HEK293T (cell line): ENCODE measurements at regions not wholly inside any gene's neighbourhood (a gene's known extent, or its start where the extent isn't known, plus 50 kb on each side); places are given as distances from the start of the nearest gene placed in this dataset.

ENCODE experiments used
- CTCF ChIA-PET: fragments of 350-600 bp; formaldehyde crosslinking; extraction: SDS; loops from one replicate; lab custom pipeline; 2021; ENCODE audit warnings: antibody characterized with exemption, inconsistent platforms; lab: Yijun Ruan, JAX
- POLR2A ChIA-PET: fragments of 350-600 bp; formaldehyde crosslinking; extraction: SDS; loops from one replicate; lab custom pipeline; 2020; ENCODE audit warnings: antibody characterized with exemption, inconsistent platforms; lab: Yijun Ruan, JAX
- DNase-seq: peaks from one replicate; pipeline ENCODE4 v3.0.0; 2012; ENCODE audit warnings: mixed read lengths; ENCODE audit errors: extremely low spot score
- ARNT ChIP-seq: fragments of 450-650 bp; IDR thresholded peaks from 2 replicates; pipeline ENCODE4 v1.6.1; 2017; ENCODE audit warnings: mild to moderate bottlenecking
- BHLHE40 ChIP-seq: fragments of 450-650 bp; IDR thresholded peaks from 2 replicates; pipeline ENCODE4 v1.6.1; 2016; ENCODE audit warnings: mild to moderate bottlenecking, moderate library complexity, borderline replicate concordance
- CTBP1 ChIP-seq: fragments of 450-650 bp; IDR thresholded peaks from 2 replicates; pipeline ENCODE4 v1.6.1; 2016; ENCODE audit warnings: borderline replicate concordance
- ELF4 ChIP-seq: fragments of 450-650 bp; IDR thresholded peaks from 2 replicates; pipeline ENCODE4 v1.6.1; 2017; ENCODE audit warnings: antibody characterized with exemption
- FOXA1 ChIP-seq: fragments of 450-650 bp; IDR thresholded peaks from 2 replicates; pipeline ENCODE4 v1.6.1; 2016; ENCODE audit warnings: mild to moderate bottlenecking
- FOXK2 ChIP-seq: fragments of 450-650 bp; IDR thresholded peaks from 2 replicates; pipeline ENCODE4 v1.6.1; 2016; ENCODE audit warnings: mild to moderate bottlenecking
- FOXM1 ChIP-seq: fragments of 450-650 bp; IDR thresholded peaks from 2 replicates; pipeline ENCODE4 v1.6.1; 2017; ENCODE audit warnings: mild to moderate bottlenecking, borderline replicate concordance
- HDGF ChIP-seq: fragments of 450-650 bp; IDR thresholded peaks from 2 replicates; pipeline ENCODE4 v1.6.1; 2017; ENCODE audit warnings: antibody characterized with exemption, borderline replicate concordance
- L3MBTL2 ChIP-seq: fragments of 450-650 bp; conservative IDR thresholded peaks from 2 replicates; pipeline ENCODE4 v1.6.1; 2016; ENCODE audit warnings: mild to moderate bottlenecking
- LEF1 ChIP-seq: fragments of 450-650 bp; IDR thresholded peaks from 2 replicates; pipeline ENCODE4 v1.6.1; 2017; ENCODE audit warnings: mild to moderate bottlenecking, borderline replicate concordance
- NFRKB ChIP-seq: fragments of 450-650 bp; IDR thresholded peaks from 2 replicates; pipeline ENCODE4 v1.6.1; 2016; ENCODE audit warnings: mild to moderate bottlenecking, moderate library complexity
- PKNOX1 ChIP-seq: fragments of 450-650 bp; IDR thresholded peaks from 2 replicates; pipeline ENCODE4 v1.6.1; 2016
- SP1 ChIP-seq: fragments of 450-650 bp; IDR thresholded peaks from 2 replicates; pipeline ENCODE4 v1.6.1; 2017
- SUZ12 ChIP-seq: fragments of 450-650 bp; IDR thresholded peaks from 2 replicates; pipeline ENCODE4 v1.6.1; 2016; ENCODE audit warnings: mild to moderate bottlenecking
- TARDBP ChIP-seq: fragments of 450-650 bp; IDR thresholded peaks from 2 replicates; pipeline ENCODE4 v1.6.1; 2016
- ZNF384 ChIP-seq: fragments of 450-650 bp; IDR thresholded peaks from 2 replicates; pipeline ENCODE4 v1.6.1; 2016

- DNase-seq: no peak
- CTCF ChIA-PET: no interaction called here
- no peak for TF ChIP-seq FOXM1
- TF ChIP-seq ARNT: no peak
- TF ChIP-seq PKNOX1: no peak
- TF ChIP-seq FOXA1: no peak
- TF ChIP-seq NFRKB: no peak
- no peak for TF ChIP-seq TARDBP
- TF ChIP-seq CTBP1: no peak
- POLR2A ChIA-PET: no interaction called here
These were observed 262.6 kb upstream of the THBS1 start for GRCh38 chr15:39318231-39318630.

GRCh38 chr15:39320355-39320754 lies 260.5 kb upstream of the THBS1 start:
- DNase-seq: no peak
- TF ChIP-seq SP1 (no peak), FOXA1 (no peak), L3MBTL2 (no peak), TARDBP (no peak), SUZ12 (no peak), CTBP1 (no peak)
- ChIA-PET CTCF (no interaction called here), POLR2A (no interaction called here)

GRCh38 chr15:39320886-39321285 lies 260.0 kb upstream of the THBS1 start:
- DNase-seq: no peak
- CTCF ChIA-PET: no interaction called here
- TF ChIP-seq CTBP1 (no peak), FOXM1 (no peak), FOXK2 (no peak), TARDBP (no peak), SUZ12 (no peak), L3MBTL2 (no peak), ARNT (no peak), SP1 (no peak), ZNF384 (no peak), NFRKB (no peak), LEF1 (no peak), FOXA1 (no peak), HDGF (no peak), ELF4 (no peak), BHLHE40 (no peak)
- POLR2A ChIA-PET: no interaction called here

- TF ChIP-seq ELF4: no peak
- no peak for TF ChIP-seq CTBP1
- TF ChIP-seq PKNOX1: no peak
- no peak for TF ChIP-seq LEF1
- TF ChIP-seq FOXK2: no peak
- no peak for TF ChIP-seq SUZ12
- TF ChIP-seq TARDBP: no peak
- no peak for TF ChIP-seq NFRKB
- TF ChIP-seq ZNF384: no peak
- TF ChIP-seq FOXM1: no peak
- TF ChIP-seq L3MBTL2: no peak
- no peak for TF ChIP-seq BHLHE40
- no peak for TF ChIP-seq FOXA1
- no peak for TF ChIP-seq HDGF
- no peak for TF ChIP-seq ARNT
- no peak for TF ChIP-seq SP1
- POLR2A ChIA-PET: no interaction called here
- DNase-seq: no peak
- CTCF ChIA-PET: no interaction called here
These were observed 258.9 kb upstream of the THBS1 start for GRCh38 chr15:39321977-39322376.

GRCh38 chr15:39323157-39323556 lies 257.7 kb upstream of the THBS1 start:
- ChIA-PET POLR2A (no interaction called here), CTCF (no interaction called here)
- TF ChIP-seq ELF4 (no peak), FOXK2 (no peak), BHLHE40 (no peak), SP1 (no peak), SUZ12 (no peak), L3MBTL2 (no peak), FOXM1 (no peak)
- DNase-seq: no peak

GRCh38 chr15:39323706-39324105 lies 257.2 kb upstream of the THBS1 start:
- DNase-seq: no peak
- ChIA-PET CTCF (no interaction called here), POLR2A (no interaction called here)
- TF ChIP-seq NFRKB (no peak), BHLHE40 (no peak), LEF1 (no peak)

GRCh38 chr15:39326306-39326975 lies 254.4 kb upstream of the THBS1 start:
- ChIA-PET CTCF (no interaction called here), POLR2A (no interaction called here)
- no peak for DNase-seq
- TF ChIP-seq ZNF384 (no peak), FOXM1 (no peak), ARNT (no peak), NFRKB (no peak), L3MBTL2 (no peak), FOXA1 (no peak), SUZ12 (no peak), CTBP1 (no peak), TARDBP (no peak), BHLHE40 (no peak), SP1 (no peak), FOXK2 (no peak), PKNOX1 (no peak), LEF1 (no peak), HDGF (no peak), ELF4 (no peak)
